ENCODE measurements at regions not wholly inside any gene's neighbourhood (a gene's known extent, or its start where the extent isn't known, plus 50 kb on each side); places are given as distances from the start of the nearest gene placed in this dataset.
"Not testable (repeated sequence)": the region's sequence is repeated elsewhere in the genome, so short reads cannot be mapped to it uniquely, and the experiment has no call there.

DNA sequence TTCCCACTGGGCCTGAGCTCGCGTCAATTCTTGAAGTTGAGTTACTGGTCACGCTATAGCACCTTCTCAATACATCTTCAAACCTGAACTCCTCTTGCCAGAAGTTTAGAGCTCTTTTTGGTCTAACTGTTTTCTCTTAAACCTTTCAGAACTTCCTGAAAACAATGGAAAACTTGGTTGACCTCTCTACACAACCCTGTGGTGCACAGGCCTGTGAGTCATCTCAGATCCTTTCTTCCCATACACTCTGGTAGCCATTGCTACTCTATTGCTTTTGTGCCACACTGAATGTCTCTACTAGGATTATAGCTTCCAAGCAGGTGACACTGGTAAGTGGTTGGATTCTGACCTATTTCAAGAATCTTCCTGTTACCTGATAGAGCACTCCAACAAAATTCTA lies 321.5 kb upstream of the FSIP2 start:
- no peak for TF ChIP-seq POLR2A (IDR thresholded peaks at IDR 0.05; ENCODE audit: low read depth, low read length)
- no peak for DNase-seq (ENCODE audit: insufficient read length, low spot score)

DNA sequence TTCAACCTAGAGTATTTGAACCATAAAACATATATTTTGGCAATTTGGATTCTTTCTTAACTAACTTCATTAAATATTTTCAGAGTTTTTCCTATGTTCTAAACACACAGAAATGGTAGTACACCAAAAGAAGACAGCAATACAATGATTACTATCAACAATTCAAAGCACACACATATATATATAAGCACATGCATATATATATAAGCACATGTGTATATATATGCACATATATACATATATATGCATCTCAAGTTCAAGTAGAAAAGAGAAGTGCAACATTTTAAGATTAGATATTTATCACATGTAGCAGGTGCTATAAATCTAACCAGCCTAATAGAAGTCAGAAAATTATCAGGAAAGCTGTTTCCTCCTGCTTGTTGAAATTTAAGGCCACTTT lies 320.9 kb upstream of the FSIP2 start:
- TF ChIP-seq POLR2A (IDR thresholded peaks at IDR 0.05; ENCODE audit: low read depth, low read length): no peak
- FAIRE-seq (no peak), DNase-seq (ENCODE audit: insufficient read length, low spot score) (no peak)

More for the DNA sequence above, 321.5 kb upstream of the FSIP2 start:
- no peak for FAIRE-seq

DNA sequence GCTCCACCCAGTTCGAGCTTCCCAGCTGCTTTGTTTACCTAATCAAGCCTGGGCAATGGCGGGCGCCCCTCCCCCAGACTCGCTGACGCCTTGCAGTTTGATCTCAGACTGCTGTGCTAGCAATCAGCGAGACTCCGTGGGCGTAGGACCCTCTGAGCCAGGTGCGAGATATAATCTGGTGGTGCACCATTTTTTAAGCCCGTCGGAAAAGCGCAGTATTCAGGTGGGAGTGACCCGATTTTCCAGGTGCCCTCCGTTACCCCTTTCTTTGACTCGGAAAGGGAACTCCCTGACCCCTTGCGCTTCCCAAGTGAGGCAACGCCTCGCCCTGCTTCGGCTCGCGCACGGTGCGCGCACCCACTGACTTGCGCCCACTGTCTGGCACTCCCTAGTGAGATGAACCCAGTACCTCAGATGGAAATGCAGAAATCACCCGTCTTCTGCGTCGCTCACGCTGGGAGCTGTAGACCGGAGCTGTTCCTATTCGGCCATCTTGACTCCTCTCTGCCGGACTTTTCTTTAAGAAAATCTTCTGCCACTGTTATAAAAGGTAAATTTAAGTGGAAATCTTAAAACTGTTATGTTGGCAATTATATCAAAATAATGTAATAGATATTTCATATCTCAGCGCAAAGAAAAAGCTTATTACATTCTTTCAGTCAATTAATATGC lies 313.5 kb upstream of the FSIP2 start:
- FAIRE-seq; DNase-seq (ENCODE audit: insufficient read length, low spot score): not testable (repeated sequence)

DNA sequence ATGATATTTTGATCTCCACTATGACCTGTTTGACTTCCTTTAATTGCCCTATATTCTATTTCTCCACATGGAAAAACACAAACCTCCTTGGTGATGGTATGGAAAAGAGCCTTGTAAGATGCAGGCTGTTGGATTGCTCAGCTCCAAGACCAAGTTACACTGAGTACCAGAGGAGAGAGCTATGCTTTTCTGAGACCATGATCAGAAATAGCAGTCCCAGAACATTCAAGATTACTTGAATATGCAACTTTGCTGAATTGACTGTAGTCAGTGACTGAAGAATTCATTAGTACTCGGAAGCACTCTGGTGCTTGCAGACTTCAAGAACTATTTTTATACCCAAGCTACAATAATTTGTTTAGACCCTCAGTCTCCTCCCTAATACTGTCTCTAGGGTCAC lies 310.6 kb upstream of the FSIP2 start:
- TF ChIP-seq POLR2A (IDR thresholded peaks at IDR 0.05; ENCODE audit: low read depth, low read length): no peak
- DNase-seq (ENCODE audit: insufficient read length, low spot score) (no peak), FAIRE-seq (no peak)

DNA sequence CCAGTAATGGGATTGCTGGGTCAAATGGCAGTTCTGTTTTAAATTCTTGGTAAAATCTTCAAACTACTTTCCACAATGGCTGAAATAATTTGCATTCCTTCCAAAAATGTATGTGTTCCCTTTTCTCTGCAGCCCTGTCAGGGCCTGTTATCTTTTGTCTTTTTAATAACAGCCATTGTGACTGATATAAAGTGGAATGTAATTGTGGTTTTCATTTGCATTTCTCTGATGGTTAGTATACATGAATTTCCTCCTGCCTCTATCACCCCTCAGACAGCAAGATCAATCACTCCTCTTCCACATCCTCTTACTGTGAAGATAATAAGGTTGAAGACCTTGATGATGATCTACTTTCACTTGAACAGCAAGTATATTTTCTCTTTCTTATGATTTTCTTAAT lies 304.8 kb upstream of the FSIP2 start:
- no peak for DNase-seq (ENCODE audit: insufficient read length, low spot score)
- TF ChIP-seq POLR2A (IDR thresholded peaks at IDR 0.05; ENCODE audit: low read depth, low read length): no peak

DNA sequence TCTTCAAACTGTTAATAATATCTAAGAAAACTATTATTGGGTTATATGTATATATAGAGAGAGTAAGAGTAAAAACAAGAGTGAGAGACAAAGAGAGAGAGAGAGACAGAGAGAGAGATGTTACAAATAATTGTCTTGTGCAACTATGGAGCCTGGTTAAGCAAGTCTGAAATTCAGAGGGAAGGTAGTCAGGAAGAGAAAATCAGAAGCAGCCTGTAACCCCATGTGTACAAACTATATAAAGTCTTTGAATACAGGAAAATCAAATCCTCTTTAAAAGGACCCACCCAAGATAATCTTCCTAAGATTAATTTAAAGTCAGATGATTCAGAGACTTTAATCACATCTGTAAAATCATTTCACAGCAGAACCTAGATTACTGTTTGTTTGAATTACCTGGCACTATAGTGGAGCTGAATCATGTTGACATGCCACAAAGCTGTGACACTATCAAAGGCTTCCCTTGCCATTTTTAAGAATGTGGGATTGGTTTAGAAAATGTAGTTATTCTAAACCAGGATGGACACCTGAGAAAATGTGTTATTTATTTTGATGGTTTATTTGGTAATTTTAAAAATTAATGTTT lies 301.7 kb upstream of the FSIP2 start:
- no peak for TF ChIP-seq POLR2A (IDR thresholded peaks at IDR 0.05; ENCODE audit: low read depth, low read length)
- DNase-seq (ENCODE audit: insufficient read length, low spot score) (no peak), FAIRE-seq (no peak)

More for the DNA sequence above, 304.8 kb upstream of the FSIP2 start:
- peak; percentile 11 for FAIRE-seq

DNA sequence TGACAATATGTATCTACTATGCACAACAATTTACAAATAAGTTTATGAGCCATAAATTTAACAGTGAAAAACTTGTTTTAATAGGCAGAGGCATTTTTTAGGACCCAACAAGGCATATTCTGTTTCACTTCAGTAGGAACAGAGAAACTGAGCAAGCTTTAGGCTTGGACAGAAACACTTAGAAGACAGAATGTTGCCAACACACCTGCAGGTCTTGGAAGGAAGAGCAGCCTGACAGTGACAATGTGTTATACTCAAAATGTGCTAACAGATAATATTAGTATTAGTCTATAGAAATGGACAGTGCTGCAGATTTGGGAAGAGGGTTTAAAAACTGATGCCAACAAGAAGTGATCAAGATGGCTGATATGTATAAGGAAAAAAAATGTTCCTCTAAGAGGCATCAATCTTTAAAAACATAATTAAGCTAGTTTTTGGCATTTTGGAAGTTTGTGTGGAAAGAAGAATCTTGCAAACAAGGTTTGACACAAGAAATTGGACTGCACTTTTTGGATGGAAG lies 297.1 kb upstream of the FSIP2 start:
- no peak for TF ChIP-seq POLR2A (IDR thresholded peaks at IDR 0.05; ENCODE audit: low read depth, low read length)
- DNase-seq (ENCODE audit: insufficient read length, low spot score): no peak
- no peak for FAIRE-seq

DNA sequence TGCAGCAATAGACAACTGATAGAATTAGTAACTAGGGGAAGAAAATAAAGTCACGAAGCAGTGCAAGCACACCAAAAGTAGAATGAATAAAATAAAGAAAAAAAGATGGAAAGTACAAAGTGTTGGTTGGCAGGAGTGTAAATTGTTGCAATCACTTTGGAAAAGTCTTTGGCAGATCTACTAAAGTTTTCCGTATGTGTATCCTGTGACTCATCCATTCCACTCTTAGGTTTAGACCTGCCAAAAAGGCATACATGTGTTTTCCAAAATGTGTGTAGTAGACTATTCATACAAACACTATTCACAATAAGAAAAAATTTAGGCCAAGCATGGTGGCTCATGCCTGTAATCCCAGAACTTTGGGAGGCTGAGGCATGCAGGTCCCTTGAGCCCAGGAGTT lies 282.1 kb upstream of the FSIP2 start:
- FAIRE-seq (no peak), DNase-seq (ENCODE audit: insufficient read length, low spot score) (peak; percentile 5)
- TF ChIP-seq POLR2A (IDR thresholded peaks at IDR 0.05; ENCODE audit: low read depth, low read length): no peak

DNA sequence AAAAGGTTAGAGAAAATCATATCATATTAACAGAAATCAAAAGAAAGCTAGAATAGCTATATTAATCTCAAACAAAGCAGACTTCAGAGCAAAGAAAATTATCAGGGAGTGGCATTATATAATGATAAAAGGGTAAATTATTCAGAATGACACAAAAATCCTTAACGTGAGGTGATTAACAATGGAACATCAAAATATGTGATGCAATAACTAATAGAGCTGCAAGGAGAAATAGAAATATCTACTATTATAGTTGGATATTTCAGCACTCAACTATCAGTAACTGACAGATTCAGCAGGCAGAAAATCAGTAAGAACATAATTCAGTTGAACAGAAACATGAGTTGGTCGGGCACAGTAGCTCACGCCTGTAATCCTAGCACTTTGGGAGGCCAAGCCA lies 275.1 kb upstream of the FSIP2 start:
- FAIRE-seq (no peak), DNase-seq (ENCODE audit: insufficient read length, low spot score) (no peak)
- TF ChIP-seq POLR2A (IDR thresholded peaks at IDR 0.05; ENCODE audit: low read depth, low read length): no peak

DNA sequence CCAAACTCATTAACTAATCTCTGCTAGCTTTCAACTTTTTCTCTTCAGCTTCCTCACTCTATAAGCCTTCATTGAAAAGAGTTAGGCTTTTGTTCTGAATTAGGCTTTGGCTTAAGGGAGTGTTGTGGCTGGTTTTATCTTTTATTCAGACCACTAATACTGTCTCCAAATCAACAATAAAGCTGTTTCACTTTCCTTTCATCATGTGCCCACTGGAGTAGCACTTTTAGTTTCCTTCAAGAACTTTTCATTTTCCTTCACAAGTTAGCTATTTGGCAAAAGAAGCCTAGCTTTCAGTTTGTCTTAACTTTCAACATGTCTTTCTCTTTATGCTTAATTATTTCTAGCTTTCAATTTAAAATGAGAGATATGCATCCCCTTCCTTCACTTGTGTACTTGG lies 271.7 kb upstream of the FSIP2 start:
- no peak for FAIRE-seq
- DNase-seq (ENCODE audit: insufficient read length, low spot score): no peak
- TF ChIP-seq POLR2A (IDR thresholded peaks at IDR 0.05; ENCODE audit: low read depth, low read length): no peak

DNA sequence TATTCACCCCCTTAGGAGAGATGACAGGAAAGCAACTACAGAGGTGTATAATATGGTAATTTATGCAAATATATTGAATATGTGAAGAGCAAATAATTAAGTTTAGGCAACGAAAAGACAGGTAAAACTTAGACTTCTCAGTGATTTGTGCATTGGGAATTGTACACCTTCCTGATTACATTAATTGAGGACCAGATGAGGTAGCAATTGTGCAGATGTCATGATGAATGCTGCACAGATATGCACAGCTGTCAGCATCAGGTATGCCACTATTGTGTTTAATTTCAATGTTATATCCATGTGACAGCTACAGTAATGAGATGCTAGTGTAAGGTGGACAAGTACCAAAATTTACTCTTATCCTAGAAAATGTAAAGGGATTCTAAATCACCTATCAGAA lies 267.2 kb upstream of the FSIP2 start:
- TF ChIP-seq POLR2A (IDR thresholded peaks at IDR 0.05; ENCODE audit: low read depth, low read length): no peak
- no peak for DNase-seq (ENCODE audit: insufficient read length, low spot score)
- FAIRE-seq: no peak

DNA sequence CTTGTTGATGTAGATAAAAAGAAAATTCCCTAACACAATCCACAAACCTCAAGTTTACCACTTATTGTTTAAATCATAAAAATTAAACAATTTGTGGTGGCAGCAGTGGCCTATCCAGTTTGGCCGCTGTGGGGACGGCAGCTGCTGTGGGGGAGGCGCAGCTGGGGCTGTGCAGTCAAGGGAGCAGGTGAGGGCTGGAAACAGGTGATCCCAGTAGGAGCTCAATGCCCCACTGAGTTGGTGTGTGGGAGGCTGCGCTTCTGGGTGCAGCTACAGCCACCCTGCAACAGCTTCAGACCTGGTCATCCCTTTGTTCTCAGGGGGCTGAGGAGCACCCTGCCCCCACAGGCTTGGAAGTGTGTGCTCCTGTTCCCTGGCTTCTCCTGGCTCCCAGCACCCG lies 266.0 kb upstream of the FSIP2 start:
- FAIRE-seq (no peak), DNase-seq (ENCODE audit: insufficient read length, low spot score) (no peak)
- no peak for TF ChIP-seq POLR2A (IDR thresholded peaks at IDR 0.05; ENCODE audit: low read depth, low read length)

DNA sequence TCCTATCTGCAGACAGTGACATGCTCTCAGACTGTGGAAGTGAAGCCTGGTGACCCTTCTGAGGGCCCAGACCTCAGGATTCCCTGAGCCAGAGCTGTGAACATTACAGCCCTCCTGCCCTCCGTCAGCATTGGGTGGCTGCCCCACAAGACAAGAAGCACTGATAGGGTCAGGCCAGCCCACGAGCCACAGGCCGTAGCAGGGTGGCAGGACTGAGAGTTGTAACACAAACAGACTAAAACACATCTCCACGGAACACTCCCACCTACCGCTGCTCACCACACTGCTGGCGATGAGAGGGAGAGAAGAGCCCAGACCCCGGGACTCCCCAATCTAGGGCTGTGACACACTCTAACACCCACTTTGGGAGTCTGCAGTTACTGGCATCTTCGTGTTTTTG lies 264.8 kb upstream of the FSIP2 start:
- DNase-seq (ENCODE audit: insufficient read length, low spot score): no peak
- FAIRE-seq: no peak
- TF ChIP-seq POLR2A (IDR thresholded peaks at IDR 0.05; ENCODE audit: low read depth, low read length): no peak

DNA sequence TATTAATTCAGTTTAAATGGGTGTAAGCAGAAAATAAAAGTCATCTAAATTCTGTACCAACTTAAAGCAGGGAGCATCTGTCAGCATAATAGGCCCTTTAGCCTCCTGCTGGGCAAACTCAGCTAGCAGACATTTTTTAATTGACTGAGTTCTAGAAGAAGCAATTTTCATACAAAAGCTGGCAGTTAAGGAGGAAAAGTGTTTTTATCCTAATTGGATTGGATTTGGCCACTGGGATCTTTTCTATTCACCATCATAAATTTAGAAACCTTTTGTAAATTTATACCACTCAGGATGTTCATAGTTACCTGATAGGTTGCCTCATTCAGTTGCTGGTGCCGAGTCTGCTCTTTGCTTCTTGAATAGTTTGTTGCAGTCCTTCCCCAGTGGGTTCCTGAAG lies 262.7 kb upstream of the FSIP2 start:
- TF ChIP-seq POLR2A (IDR thresholded peaks at IDR 0.05; ENCODE audit: low read depth, low read length): no peak
- FAIRE-seq (no peak), DNase-seq (ENCODE audit: insufficient read length, low spot score) (no peak)

DNA sequence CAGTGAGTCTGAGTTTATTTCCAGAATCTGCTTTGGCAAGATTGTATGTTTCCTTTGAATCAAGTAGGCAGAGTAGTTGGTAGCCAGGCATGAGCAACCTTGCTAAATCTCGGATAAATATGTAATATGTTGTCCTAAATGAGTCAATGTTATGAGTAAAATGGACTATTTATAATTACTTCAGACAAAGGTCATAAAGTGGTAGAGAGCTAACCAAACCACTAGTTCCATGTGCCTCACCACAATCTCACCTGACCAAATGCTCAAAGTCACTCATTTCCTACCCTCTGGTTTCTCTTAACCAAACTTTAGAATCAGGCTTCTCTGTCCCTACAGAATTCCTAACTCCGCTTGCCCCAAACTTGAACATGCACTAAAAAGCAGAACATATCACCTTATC lies 261.2 kb upstream of the FSIP2 start:
- no peak for TF ChIP-seq POLR2A (IDR thresholded peaks at IDR 0.05; ENCODE audit: low read depth, low read length)
- FAIRE-seq (no peak), DNase-seq (ENCODE audit: insufficient read length, low spot score) (no peak)
